IPS-18c (cell line): ENCODE measurements at regions not wholly inside any gene's neighbourhood (a gene's known extent, or its start where the extent isn't known, plus 50 kb on each side); places are given as distances from the start of the nearest gene placed in this dataset.

Source experiments
- H3K4me3 ChIP-seq: 2 replicates; pipeline ENCODE4 v1.7.0; 2013; ENCODE audit warnings: low read depth, mild to moderate bottlenecking, low read length, moderate library complexity; ENCODE audit not compliant: insufficient read depth
- H3K9me3 ChIP-seq: one replicate; pipeline ENCODE4 v1.6.1; 2013; ENCODE audit warnings: mild to moderate bottlenecking, low read length, moderate library complexity; ENCODE audit not compliant: control insufficient read depth, insufficient read depth

GRCh38 chr22:25361899-25362214 is 142.4 kb downstream of the CRYBB2 start:
- H3K4me3 ChIP-seq: no peak overlapping the region
- no peaks in the 10 kb centered on the region for H3K9me3 ChIP-seq

GRCh38 chr22:25362215-25362882 is 142.9 kb downstream of the CRYBB2 start:
- Histone ChIP-seq H3K4me3 (no peak overlapping the region), H3K9me3 (no peaks in the 10 kb centered on the region)

GRCh38 chr22:25362883-25363240 is 143.4 kb downstream of the CRYBB2 start:
- Histone ChIP-seq H3K9me3 (no peaks in the 10 kb centered on the region), H3K4me3 (no peak overlapping the region)

GRCh38 chr22:25363474-25363873 is 144.0 kb downstream of the CRYBB2 start:
- no peaks in the 10 kb centered on the region for H3K9me3 ChIP-seq
- H3K4me3 ChIP-seq: no peak overlapping the region

GRCh38 chr22:25364281-25364680 is 144.8 kb downstream of the CRYBB2 start:
- H3K9me3 ChIP-seq: no peaks in the 10 kb centered on the region
- H3K4me3 ChIP-seq: no peak overlapping the region

- Histone ChIP-seq H3K9me3 (no peaks in the 10 kb centered on the region), H3K4me3 (no peak overlapping the region)
Measured at GRCh38 chr22:25364736-25365241, 145.3 kb downstream of the CRYBB2 start.

DNA sequence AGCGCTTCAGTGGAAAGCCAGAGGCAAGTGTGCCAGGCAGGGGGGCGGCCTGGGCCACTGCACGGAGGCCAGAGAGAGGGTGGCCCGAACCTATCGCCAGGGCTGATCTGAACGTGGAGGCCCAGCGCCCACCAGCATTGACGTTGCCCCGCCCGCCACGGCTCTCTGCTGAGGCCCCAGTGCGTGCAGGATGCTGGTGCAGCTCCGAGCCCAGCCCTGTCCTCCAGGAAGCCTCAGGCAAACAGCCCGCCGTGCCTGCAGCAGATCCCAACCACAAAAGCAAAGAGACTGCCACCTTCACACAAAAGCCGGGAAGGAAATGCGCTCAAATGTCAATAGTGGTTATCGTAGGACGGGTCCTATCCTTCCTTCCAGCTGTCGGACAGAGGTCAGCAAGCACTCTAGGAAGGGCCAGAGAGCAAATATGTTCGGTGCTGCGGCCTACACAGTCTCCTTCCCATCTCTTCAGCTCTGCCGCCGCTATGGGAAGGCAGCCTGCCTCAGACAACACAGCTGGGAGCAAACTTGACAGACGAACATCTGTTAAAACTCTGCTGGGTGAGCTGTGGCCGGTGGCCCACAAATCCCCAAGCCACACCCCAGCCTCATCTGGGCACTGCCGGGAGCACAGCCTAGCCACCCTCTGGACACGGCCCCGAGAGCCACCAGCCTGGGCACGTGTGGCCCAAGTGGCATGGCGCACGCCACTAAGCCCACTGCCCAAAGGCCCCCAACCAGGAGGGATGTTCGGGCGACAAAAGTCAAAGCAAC is 146.2 kb downstream of the CRYBB2 start:
- no peak overlapping the region for H3K4me3 ChIP-seq
- no peaks in the 10 kb centered on the region for H3K9me3 ChIP-seq

- H3K4me3 ChIP-seq: no peak overlapping the region
Measured at GRCh38 chr22:25366408-25366807, 147.0 kb downstream of the CRYBB2 start.

GRCh38 chr22:25366876-25367466 is 147.5 kb downstream of the CRYBB2 start:
- H3K9me3 ChIP-seq: no peaks in the 10 kb centered on the region
- no peak overlapping the region for H3K4me3 ChIP-seq

More at GRCh38 chr22:25366408-25366807, 147.0 kb downstream of the CRYBB2 start:
- no peaks in the 10 kb centered on the region for H3K9me3 ChIP-seq

GRCh38 chr22:25367756-25368155 is 148.3 kb downstream of the CRYBB2 start:
- H3K4me3 ChIP-seq: no peak overlapping the region
- H3K9me3 ChIP-seq: no peaks in the 10 kb centered on the region

DNA sequence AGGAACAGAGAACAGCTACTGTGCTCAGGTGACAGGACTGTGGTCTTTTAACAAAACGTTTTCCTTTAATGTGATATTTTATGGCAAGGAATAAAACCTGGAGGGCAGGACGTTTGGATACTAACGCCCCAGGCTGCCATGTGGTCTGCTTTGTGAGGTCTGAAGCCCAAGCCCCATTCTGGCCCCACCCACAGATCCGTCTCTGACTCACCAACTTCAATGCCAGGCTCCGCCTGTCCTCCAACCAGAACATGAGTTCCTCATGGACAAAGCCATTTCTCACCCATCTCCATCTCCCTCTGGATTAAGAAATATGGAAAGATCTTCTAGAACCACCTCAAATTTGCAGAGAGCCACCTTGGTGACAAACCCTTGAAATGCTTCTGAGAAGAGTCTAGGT is 148.8 kb downstream of the CRYBB2 start:
- H3K9me3 ChIP-seq: no peaks in the 10 kb centered on the region
- no peak overlapping the region for H3K4me3 ChIP-seq

GRCh38 chr22:25369041-25369440 is 149.6 kb downstream of the CRYBB2 start:
- H3K4me3 ChIP-seq: no peak overlapping the region
- no peaks in the 10 kb centered on the region for H3K9me3 ChIP-seq

GRCh38 chr22:25370322-25370721 is 150.9 kb downstream of the CRYBB2 start:
- H3K4me3 ChIP-seq: no peak overlapping the region

GRCh38 chr22:25372000-25372595 is 152.7 kb downstream of the CRYBB2 start:
- H3K9me3 ChIP-seq: no peaks in the 10 kb centered on the region
- no peak overlapping the region for H3K4me3 ChIP-seq

More at GRCh38 chr22:25370322-25370721, 150.9 kb downstream of the CRYBB2 start:
- no peaks in the 10 kb centered on the region for H3K9me3 ChIP-seq

DNA sequence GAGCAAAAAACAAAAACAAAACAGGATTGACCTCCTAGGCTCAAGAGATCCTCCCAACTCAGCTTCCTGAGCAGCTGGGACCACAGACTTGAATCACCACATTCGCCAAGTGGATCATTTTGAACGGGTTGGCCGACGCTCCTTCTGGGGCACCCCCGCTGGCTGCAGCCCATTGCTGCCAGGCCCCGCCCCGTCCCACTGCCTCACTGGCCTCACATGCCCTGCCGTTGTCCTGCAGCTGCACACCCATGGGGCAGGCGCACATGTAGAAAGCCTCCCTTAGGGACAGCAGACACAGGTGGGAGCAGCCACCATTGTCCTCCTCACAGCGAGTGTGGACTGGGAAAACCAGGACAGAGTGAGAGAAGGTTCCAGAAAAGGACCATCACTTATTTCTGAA is 154.5 kb downstream of the CRYBB2 start:
- no peaks in the 10 kb centered on the region for H3K9me3 ChIP-seq

GRCh38 chr22:25374869-25375268 is 155.4 kb downstream of the CRYBB2 start:
- Histone ChIP-seq H3K9me3 (no peaks in the 10 kb centered on the region), H3K4me3 (no peak overlapping the region)

More for the DNA sequence above, 154.5 kb downstream of the CRYBB2 start:
- no peak overlapping the region for H3K4me3 ChIP-seq

GRCh38 chr22:25375683-25376082 is 156.2 kb downstream of the CRYBB2 start:
- Histone ChIP-seq H3K9me3 (no peaks in the 10 kb centered on the region), H3K4me3 (no peak overlapping the region)

GRCh38 chr22:25377699-25378098 is 158.3 kb downstream of the CRYBB2 start:
- no peak overlapping the region for H3K4me3 ChIP-seq
- no peaks in the 10 kb centered on the region for H3K9me3 ChIP-seq
